ENCODE measurements at regions not wholly inside any gene's neighbourhood (a gene's known extent, or its start where the extent isn't known, plus 50 kb on each side); places are given as distances from the start of the nearest gene placed in this dataset.

GRCh38 chr21:28150778-28151177 is 841.9 kb downstream of the LTN1 start:
- no peak overlapping the region for H2BK5ac ChIP-seq (ENCODE audit: low read depth, low read length, poor library complexity)
- H2AK5ac ChIP-seq (ENCODE audit: low read length) = no peak overlapping the region
- no peak overlapping the region for H2AFZ ChIP-seq (ENCODE audit: insufficient read depth, low read length, poor library complexity)
- H3K23ac ChIP-seq (ENCODE audit: low read length) = no peak overlapping the region
- H3K14ac ChIP-seq (ENCODE audit: low read length) = no peak overlapping the region
- H3K9me3 ChIP-seq (ENCODE audit: insufficient read depth, low read depth, low read length) = no peaks in the 10 kb centered on the region
- H2BK120ac ChIP-seq (ENCODE audit: insufficient read depth, low read length, poor library complexity) = no peak overlapping the region
- H2BK12ac ChIP-seq (ENCODE audit: low read length) = no peak overlapping the region
- no peak overlapping the region for H3K4ac ChIP-seq (ENCODE audit: low read depth, low read length)
- no CpG with 5 or more reads among the region's 2 CpGs for WGBS (ENCODE audit: extremely low coverage, insufficient coverage, insufficient read length)
- H4K8ac ChIP-seq (ENCODE audit: low read depth, low read length) = no peak overlapping the region
- H3K79me2 ChIP-seq (ENCODE audit: control insufficient read depth, insufficient read depth, low read length, poor library complexity) = no peaks in the 10 kb centered on the region
- H3K9ac ChIP-seq (ENCODE audit: low read length) = no peak overlapping the region
- no peak overlapping the region for H3K18ac ChIP-seq (ENCODE audit: low read length)
- H3K27me3 ChIP-seq (ENCODE audit: insufficient read depth, low read length) = no peaks in the 10 kb centered on the region
- H3K4me1 ChIP-seq (ENCODE audit: control insufficient read depth in 1 of 2, insufficient read depth in 2 of 2, low read length in 2 of 2) = no peaks in the 10 kb centered on the region
- H3K36me3 ChIP-seq (ENCODE audit: control insufficient read depth in 1 of 2, insufficient read depth in 2 of 2, low read length in 2 of 2) = no peaks in the 10 kb centered on the region
- no peak overlapping the region for H4K91ac ChIP-seq (ENCODE audit: low read depth, low read length)
- peak; percentile 2 to 36 for DNase-seq
- no peak overlapping the region for H3K4me2 ChIP-seq (ENCODE audit: low read length)
- no peak overlapping the region for H4K12ac ChIP-seq (ENCODE audit: low read depth, low read length)
- H3K4me3 ChIP-seq (ENCODE audit: low read depth, low read length) = no peak overlapping the region
- H3K79me1 ChIP-seq (ENCODE audit: low read length) = no peaks in the 10 kb centered on the region
- no peak overlapping the region for H3K27ac ChIP-seq (ENCODE audit: low read depth, low read length)

DNA sequence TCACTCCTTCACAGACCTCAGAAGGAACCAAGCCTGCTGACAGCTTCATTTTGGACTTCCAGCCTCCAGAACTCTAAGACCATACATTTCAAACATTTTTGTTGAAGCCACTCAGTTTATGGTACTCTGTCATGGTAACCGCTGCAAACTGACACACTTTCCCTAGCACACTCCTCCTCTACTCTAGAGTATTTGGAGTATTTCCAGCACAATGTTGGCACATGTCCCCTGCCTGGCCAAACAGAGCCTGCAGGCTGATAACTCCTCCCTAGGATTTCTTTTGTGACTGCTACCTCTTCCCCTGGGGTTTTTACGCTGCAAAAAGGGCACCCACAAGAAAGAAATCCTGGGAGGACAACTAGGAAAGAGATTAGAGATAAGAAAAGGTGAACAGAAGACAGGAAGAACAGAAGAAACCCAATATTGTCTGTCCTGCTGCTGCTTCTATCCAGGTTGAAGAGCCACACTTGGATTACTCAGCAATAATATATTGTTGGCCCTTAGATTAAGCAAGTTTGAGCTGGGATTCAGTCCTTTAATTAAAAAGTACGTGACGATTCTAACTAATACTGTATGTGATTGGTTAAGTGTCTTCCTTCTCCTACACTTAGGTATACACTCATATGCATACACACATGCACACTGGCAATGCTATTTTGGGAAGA is 844.1 kb downstream of the LTN1 start:
- Histone ChIP-seq H3K4ac (ENCODE audit: low read depth, low read length) (no peak overlapping the region), H2AK5ac (ENCODE audit: low read length) (no peak overlapping the region)

GRCh38 chr21:28144653-28145052 is 848.0 kb downstream of the LTN1 start:
- Histone ChIP-seq H4K91ac (ENCODE audit: low read depth, low read length) (no peak overlapping the region), H3K4me2 (ENCODE audit: low read length) (no peak overlapping the region), H2BK12ac (ENCODE audit: low read length) (no peak overlapping the region), H3K27me3 (ENCODE audit: insufficient read depth, low read length) (no peaks in the 10 kb centered on the region), H2BK120ac (ENCODE audit: insufficient read depth, low read length, poor library complexity) (no peak overlapping the region), H3K4me1 (ENCODE audit: control insufficient read depth in 1 of 2, insufficient read depth in 2 of 2, low read length in 2 of 2) (no peaks in the 10 kb centered on the region), H4K8ac (ENCODE audit: low read depth, low read length) (no peak overlapping the region), H2BK5ac (ENCODE audit: low read depth, low read length, poor library complexity) (no peak overlapping the region), H3K18ac (ENCODE audit: low read length) (no peak overlapping the region), H3K9me3 (ENCODE audit: insufficient read depth, low read depth, low read length) (no peaks in the 10 kb centered on the region), H4K12ac (ENCODE audit: low read depth, low read length) (no peak overlapping the region), H2AK5ac (ENCODE audit: low read length) (no peak overlapping the region), H3K14ac (ENCODE audit: low read length) (no peak overlapping the region), H3K23ac (ENCODE audit: low read length) (no peak overlapping the region), H2AFZ (ENCODE audit: insufficient read depth, low read length, poor library complexity) (no peak overlapping the region), H3K79me1 (ENCODE audit: low read length) (no peaks in the 10 kb centered on the region), H3K27ac (ENCODE audit: low read depth, low read length) (no peak overlapping the region), H3K79me2 (ENCODE audit: control insufficient read depth, insufficient read depth, low read length, poor library complexity) (no peaks in the 10 kb centered on the region), H3K9ac (ENCODE audit: low read length) (no peak overlapping the region), H3K4me3 (ENCODE audit: low read depth, low read length) (no peak overlapping the region), H3K36me3 (ENCODE audit: control insufficient read depth in 1 of 2, insufficient read depth in 2 of 2, low read length in 2 of 2) (no peaks in the 10 kb centered on the region), H3K4ac (ENCODE audit: low read depth, low read length) (no peak overlapping the region)
- WGBS (ENCODE audit: extremely low coverage, insufficient coverage, insufficient read length) = no CpG with 5 or more reads among the region's 4 CpGs
- no peak for DNase-seq

More for the DNA sequence above, 844.1 kb downstream of the LTN1 start:
- WGBS (ENCODE audit: extremely low coverage, insufficient coverage, insufficient read length) = no CpG with 5 or more reads among the region's 4 CpGs
- no peak overlapping the region for H3K14ac ChIP-seq (ENCODE audit: low read length)
- no peak overlapping the region for H3K9ac ChIP-seq (ENCODE audit: low read length)
- H3K79me1 ChIP-seq (ENCODE audit: low read length) = no peaks in the 10 kb centered on the region
- no peaks in the 10 kb centered on the region for H3K79me2 ChIP-seq (ENCODE audit: control insufficient read depth, insufficient read depth, low read length, poor library complexity)
- H4K12ac ChIP-seq (ENCODE audit: low read depth, low read length) = no peak overlapping the region
- H3K27me3 ChIP-seq (ENCODE audit: insufficient read depth, low read length) = no peaks in the 10 kb centered on the region
- H3K36me3 ChIP-seq (ENCODE audit: control insufficient read depth in 1 of 2, insufficient read depth in 2 of 2, low read length in 2 of 2) = no peaks in the 10 kb centered on the region
- H3K23ac ChIP-seq (ENCODE audit: low read length) = no peak overlapping the region
- no peak overlapping the region for H3K27ac ChIP-seq (ENCODE audit: low read depth, low read length)
- no peak for DNase-seq
- H3K18ac ChIP-seq (ENCODE audit: low read length) = no peak overlapping the region
- H2BK120ac ChIP-seq (ENCODE audit: insufficient read depth, low read length, poor library complexity) = no peak overlapping the region
- H2BK5ac ChIP-seq (ENCODE audit: low read depth, low read length, poor library complexity) = no peak overlapping the region
- no peak overlapping the region for H3K4me2 ChIP-seq (ENCODE audit: low read length)
- no peak overlapping the region for H3K4me3 ChIP-seq (ENCODE audit: low read depth, low read length)
- no peak overlapping the region for H4K8ac ChIP-seq (ENCODE audit: low read depth, low read length)
- H2BK12ac ChIP-seq (ENCODE audit: low read length) = no peak overlapping the region
- H2AFZ ChIP-seq (ENCODE audit: insufficient read depth, low read length, poor library complexity) = no peak overlapping the region
- H4K91ac ChIP-seq (ENCODE audit: low read depth, low read length) = no peak overlapping the region
- no peaks in the 10 kb centered on the region for H3K9me3 ChIP-seq (ENCODE audit: insufficient read depth, low read depth, low read length)
- no peaks in the 10 kb centered on the region for H3K4me1 ChIP-seq (ENCODE audit: control insufficient read depth in 1 of 2, insufficient read depth in 2 of 2, low read length in 2 of 2)

- no peaks in the 10 kb centered on the region for H3K79me1 ChIP-seq (ENCODE audit: low read length)
- no peak overlapping the region for H3K4ac ChIP-seq (ENCODE audit: low read depth, low read length)
- no peak overlapping the region for H4K8ac ChIP-seq (ENCODE audit: low read depth, low read length)
- no peak overlapping the region for H3K18ac ChIP-seq (ENCODE audit: low read length)
- H3K27ac ChIP-seq (ENCODE audit: low read depth, low read length) = no peak overlapping the region
- H3K79me2 ChIP-seq (ENCODE audit: control insufficient read depth, insufficient read depth, low read length, poor library complexity) = no peaks in the 10 kb centered on the region
- no peaks in the 10 kb centered on the region for H3K36me3 ChIP-seq (ENCODE audit: control insufficient read depth in 1 of 2, insufficient read depth in 2 of 2, low read length in 2 of 2)
- no peak overlapping the region for H2BK5ac ChIP-seq (ENCODE audit: low read depth, low read length, poor library complexity)
- no peak overlapping the region for H2AK5ac ChIP-seq (ENCODE audit: low read length)
- no peaks in the 10 kb centered on the region for H3K27me3 ChIP-seq (ENCODE audit: insufficient read depth, low read length)
- H3K9me3 ChIP-seq (ENCODE audit: insufficient read depth, low read depth, low read length) = no peaks in the 10 kb centered on the region
- H2AFZ ChIP-seq (ENCODE audit: insufficient read depth, low read length, poor library complexity) = no peak overlapping the region
- no peak overlapping the region for H3K23ac ChIP-seq (ENCODE audit: low read length)
- no peak overlapping the region for H3K14ac ChIP-seq (ENCODE audit: low read length)
- H3K4me3 ChIP-seq (ENCODE audit: low read depth, low read length) = no peak overlapping the region
- no peak for DNase-seq
- H2BK120ac ChIP-seq (ENCODE audit: insufficient read depth, low read length, poor library complexity) = no peak overlapping the region
- no peak overlapping the region for H3K9ac ChIP-seq (ENCODE audit: low read length)
- H3K4me2 ChIP-seq (ENCODE audit: low read length) = no peak overlapping the region
- no peak overlapping the region for H4K91ac ChIP-seq (ENCODE audit: low read depth, low read length)
- H3K4me1 ChIP-seq (ENCODE audit: control insufficient read depth in 1 of 2, insufficient read depth in 2 of 2, low read length in 2 of 2) = no peaks in the 10 kb centered on the region
- no peak overlapping the region for H4K12ac ChIP-seq (ENCODE audit: low read depth, low read length)
- no peak overlapping the region for H2BK12ac ChIP-seq (ENCODE audit: low read length)
Measured at GRCh38 chr21:28144089-28144488, 848.6 kb downstream of the LTN1 start.
